ENCODE measurements at regions not wholly inside any gene's neighbourhood (a gene's known extent, or its start where the extent isn't known, plus 50 kb on each side); places are given as distances from the start of the nearest gene placed in this dataset.

- Histone ChIP-seq H4K20me1 (ENCODE audit: control insufficient read depth, insufficient read depth) (no peaks in the 10 kb centered on the region), H3K4me3 (no peak overlapping the region), H2AFZ (ENCODE audit: control insufficient read depth, low read depth, low read length) (no peak overlapping the region), H3K27ac (ENCODE audit: control insufficient read depth, insufficient read depth) (no peak overlapping the region), H3K27me3 (replicated peaks in 1 of 2; ENCODE audit: control insufficient read depth in 2 of 2, insufficient read depth in 2 of 2, low read length in 1 of 2) (no peaks in the 10 kb centered on the region), H3K4me2 (ENCODE audit: control insufficient read depth, insufficient read depth) (no peak overlapping the region), H3K79me2 (ENCODE audit: control insufficient read depth, insufficient read depth, low read length) (no peaks in the 10 kb centered on the region), H3K4me1 (ENCODE audit: control insufficient read depth, insufficient read depth, low read length) (no peaks in the 10 kb centered on the region), H3K36me3 (ENCODE audit: control insufficient read depth in 2 of 2, insufficient read depth in 2 of 2, low read length in 1 of 2) (no peaks in the 10 kb centered on the region), H3K9ac (ENCODE audit: control insufficient read depth, insufficient read depth, low read length) (no peak overlapping the region), H3K9me3 (replicated peaks; ENCODE audit: control insufficient read depth, insufficient read depth, low read length) (no peaks in the 10 kb centered on the region)
- DNase-seq (ENCODE audit: low read depth, low spot score) (no peak), ATAC-seq (no peak), FAIRE-seq (no peak)
- ChIA-PET SMC1A (ENCODE audit: uncharacterized antibody, unreplicated experiment) (no interaction called here), CTCF (no interaction called here), RAD21 (ENCODE audit: unreplicated experiment) (no interaction called here), POLR2A (no interaction called here)
- in situ Hi-C loops (cut with MboI) (no loop called here), intact Hi-C loops (cut with micrococcal nuclease; ENCODE audit: unreplicated experiment) (no loop called here)
- no TSS peak for BruUV-seq (replicated peaks)
- TF ChIP-seq ZNF274 (IDR thresholded peaks at IDR 0.05; ENCODE audit: insufficient read depth, insufficient read length) (no peak), DPF2 (IDR thresholded peaks at IDR 0.05) (no peak), FOXM1 (IDR thresholded peaks at IDR 0.05; ENCODE audit: low read depth, low read length) (no peak), E2F4 (IDR thresholded peaks at IDR 0.05; ENCODE audit: low read depth, low read length) (no peak), ATF2 (IDR thresholded peaks at IDR 0.05; ENCODE audit: low read length) (no peak), HCFC1 (IDR thresholded peaks at IDR 0.05; ENCODE audit: low read length) (no peak), STAT3 (IDR thresholded peaks at IDR 0.05; ENCODE audit: low read depth, low read length) (no peak), CHD2 (IDR thresholded peaks at IDR 0.05; ENCODE audit: borderline replicate concordance, low read depth, low read length) (no peak), SUZ12 (IDR thresholded peaks at IDR 0.05; ENCODE audit: unreplicated experiment) (no peak), PKNOX1 (IDR thresholded peaks at IDR 0.05) (no peak), SIX5 (IDR thresholded peaks at IDR 0.05; ENCODE audit: low read depth, low read length, severe bottlenecking) (no peak), BHLHE40 (IDR thresholded peaks at IDR 0.05; ENCODE audit: borderline replicate concordance in 1 of 2, low read depth in 2 of 2, low read length in 1 of 2) (no peak), KLF5 (IDR thresholded peaks at IDR 0.05; ENCODE audit: partially characterized antibody) (no peak), MYB (IDR thresholded peaks at IDR 0.05; ENCODE audit: borderline replicate concordance, low read depth, low read length) (no peak), RAD21 (IDR thresholded peaks at IDR 0.05; ENCODE audit: insufficient read depth, low read depth, low read length) (no peak)
- WGBS (ENCODE audit: insufficient coverage, insufficient replicate concordance, low lambda C conversion rate, missing lambda C conversion rate): 0% methylated on average over 2 of the region's 2 CpGs
Observed at GRCh38 chr18:28571929-28572328, 395.0 kb upstream of the CDH2 start.
